HepG2 (cell line): ENCODE measurements at regions not wholly inside any gene's neighbourhood (a gene's known extent, or its start where the extent isn't known, plus 50 kb on each side); places are given as distances from the start of the nearest gene placed in this dataset.

Experiments used
- ATAC-seq: fragments of 200-7000 bp; cut with Tn5 transposase; 3 replicates; pipeline ENCODE4 v1.9.1; 2020; ENCODE audit warnings: mild to moderate bottlenecking, moderate library complexity
- BruUV-seq: library from RNA; stranded (reverse); fragments of 400-500 nt; replicated peaks from 2 replicates; lab custom pipeline; 2021; lab: Mats Ljungman, UMichigan
- CTCF ChIA-PET: fragments of 300-600 bp; formaldehyde crosslinking; extraction: SDS; loops from one replicate; lab custom pipeline; 2021; ENCODE audit warnings: low total read pairs, inconsistent platforms, low intra/inter-chr PET ratio; lab: Yijun Ruan, JAX
- POLR2A ChIA-PET: fragments of 350-600 bp; sonication (Branson Sonifier 250); formaldehyde crosslinking; loops from one replicate; lab custom pipeline; 2020; ENCODE audit warnings: antibody characterized with exemption, inconsistent platforms; lab: Yijun Ruan, JAX
- DNase-seq: peaks from one replicate; pipeline ENCODE4 v3.0.0-alpha.2; 2015; ENCODE audit warnings: low spot score
- FAIRE-seq: peaks from 3 replicates; lab custom pipeline; 2011; peaks lifted over from hg19 to GRCh38; lab: Jason Lieb, UNC
- H2AFZ ChIP-seq: one replicate; pipeline ENCODE4 v1.6.1; 2011; ENCODE audit warnings: low read length, inconsistent platforms
- H3K27ac ChIP-seq: fragments of 300-600 bp; 3 replicates; pipeline ENCODE4 v1.8.0; 2011; ENCODE audit warnings: mixed run types, mild to moderate bottlenecking, mixed read lengths, low read length, inconsistent platforms; ENCODE audit not compliant: insufficient read depth; ENCODE audit errors: extremely low read length
- H3K27me3 ChIP-seq, 2 experiments: fragments of 200-600 bp in 1 of 2; 2 replicates in 1 of 2; 3 replicates in 1 of 2; pipeline versions ENCODE4 v1.6.0 to v1.8.0; 2011; ENCODE audit warnings: low read length in 2 of 2, mild to moderate bottlenecking in 2 of 2, moderate library complexity in 2 of 2, inconsistent platforms in 1 of 2; ENCODE audit not compliant: insufficient read depth in 2 of 2, control insufficient read depth in 1 of 2
- H3K36me3 ChIP-seq, 2 experiments: fragments of 200-600 bp in 1 of 2; replicated peaks in 1 of 2; 2 replicates in 1 of 2; 3 replicates in 1 of 2; pipeline versions ENCODE4 v1.5.1 to v1.8.0; 2011; ENCODE audit warnings: low read length in 2 of 2, inconsistent platforms in 1 of 2; ENCODE audit not compliant: insufficient read depth in 2 of 2, control insufficient read depth in 1 of 2
- H3K4me1 ChIP-seq: 2 replicates; pipeline ENCODE4 v1.5.1; 2012; ENCODE audit warnings: low read length, inconsistent platforms; ENCODE audit not compliant: insufficient read depth
- H3K4me2 ChIP-seq: 2 replicates; pipeline ENCODE4 v1.6.0; 2011; ENCODE audit warnings: low read depth, low read length, inconsistent platforms
- H3K4me3 ChIP-seq, 3 experiments: fragments of 200-600 bp in 1 of 3; sonication (generic), shearing (Covaris generic) in 1 of 3; replicated peaks in 1 of 3; 2 replicates each; pipeline ENCODE4 v1.5.1; 2011 to 2016; ENCODE audit warnings: low read length in 3 of 3, inconsistent platforms in 2 of 3, low read depth in 2 of 3, mild to moderate bottlenecking in 2 of 3, control low read depth in 1 of 3, mixed read lengths in 1 of 3; ENCODE audit not compliant: insufficient read depth in 1 of 3
- H3K79me2 ChIP-seq: one replicate; pipeline ENCODE4 v1.6.1; 2011; ENCODE audit warnings: low read length, inconsistent platforms; ENCODE audit not compliant: insufficient read depth
- H3K9ac ChIP-seq: 2 replicates; pipeline ENCODE4 v1.6.0; 2011; ENCODE audit warnings: mild to moderate bottlenecking, low read depth, low read length, inconsistent platforms; ENCODE audit not compliant: insufficient read depth
- H3K9me3 ChIP-seq: 2 replicates; pipeline ENCODE4 v1.5.1; 2012; ENCODE audit warnings: mild to moderate bottlenecking, low read length
- H4K20me1 ChIP-seq: 2 replicates; pipeline ENCODE4 v1.6.0; 2011; ENCODE audit warnings: inconsistent platforms, mild to moderate bottlenecking, low read length, moderate library complexity; ENCODE audit not compliant: insufficient read depth
- CERS6 ChIP-seq: sonication (generic); formaldehyde crosslinking; IDR thresholded peaks from 2 replicates; pipeline ENCODE4 v1.5.0; 2020; ENCODE audit warnings: missing genetic modification reagents
- ETV5 ChIP-seq: IDR thresholded peaks from 2 replicates; pipeline ENCODE4 v1.6.1; 2018; ENCODE audit warnings: missing biosample characterization, missing genetic modification reagents, inconsistent platforms, borderline replicate concordance
- MBD4 ChIP-seq: IDR thresholded peaks from 2 replicates; pipeline ENCODE4 v1.6.1; 2012; ENCODE audit warnings: low read length, inconsistent platforms, borderline replicate concordance
- MED1 ChIP-seq: sonication (generic); formaldehyde crosslinking; IDR thresholded peaks from 2 replicates; pipeline ENCODE4 v1.4.0; 2020; ENCODE audit warnings: missing genetic modification reagents
- POLR2G ChIP-seq: fragments of 200-400 bp; formaldehyde crosslinking; IDR thresholded peaks from 2 replicates; pipeline ENCODE4 v1.6.1; 2018; ENCODE audit warnings: mild to moderate bottlenecking, low read depth, low read length, moderate library complexity
- RBFOX2 ChIP-seq: fragments of 200-400 bp; formaldehyde crosslinking; IDR thresholded peaks from 2 replicates; pipeline ENCODE4 v1.6.1; 2017; ENCODE audit warnings: low read depth, mild to moderate bottlenecking, low read length
- RFX1 ChIP-seq: fragments of 450-650 bp; IDR thresholded peaks from 2 replicates; pipeline ENCODE4 v1.6.1; 2017
- RFX3 ChIP-seq: IDR thresholded peaks from 2 replicates; pipeline ENCODE4 v1.6.1; 2016; ENCODE audit warnings: missing biosample characterization, missing genetic modification reagents
- RNF2 ChIP-seq: fragments of 450-650 bp; conservative IDR thresholded peaks from 2 replicates; pipeline ENCODE4 v1.6.1; 2016; ENCODE audit warnings: low read depth
- SP1 ChIP-seq, 2 experiments: fragments of 450-650 bp in 1 of 2; sonication (generic) in 1 of 2; formaldehyde crosslinking in 1 of 2; IDR thresholded peaks; 2 replicates each; pipeline versions ENCODE4 v1.4.0 to v1.6.1; 2016 to 2020; ENCODE audit warnings: missing genetic modification reagents in 1 of 2
- SRF ChIP-seq: IDR thresholded peaks from 2 replicates; pipeline ENCODE4 v1.6.1; 2011; ENCODE audit warnings: mild to moderate bottlenecking, low read depth, low read length, moderate library complexity
- ZBTB46 ChIP-seq: sonication (generic); formaldehyde crosslinking; IDR thresholded peaks from 2 replicates; pipeline ENCODE4 v1.4.0; 2020; ENCODE audit warnings: mild to moderate bottlenecking, missing genetic modification reagents, borderline replicate concordance
- ZNF101 ChIP-seq: sonication (generic); formaldehyde crosslinking; IDR thresholded peaks from 2 replicates; pipeline ENCODE4 v1.4.0; 2020; ENCODE audit warnings: mild to moderate bottlenecking, low read depth, missing genetic modification reagents, borderline replicate concordance
- ZNF256 ChIP-seq: sonication (generic); formaldehyde crosslinking; conservative IDR thresholded peaks from 2 replicates; pipeline ENCODE4 v1.4.0; 2020; ENCODE audit warnings: missing genetic modification reagents
- ZNF383 ChIP-seq: sonication (generic); formaldehyde crosslinking; IDR thresholded peaks from 2 replicates; pipeline ENCODE4 v1.4.0; 2020; ENCODE audit warnings: missing genetic modification reagents, mild to moderate bottlenecking, borderline replicate concordance
- ZNF605 ChIP-seq: sonication (generic); formaldehyde crosslinking; IDR thresholded peaks from 2 replicates; pipeline ENCODE4 v1.8.0; 2022; ENCODE audit warnings: mild to moderate bottlenecking, missing genetic modification reagents
- ZNF607 ChIP-seq: sonication (generic); formaldehyde crosslinking; IDR thresholded peaks from 2 replicates; pipeline ENCODE4 v1.5.1; 2020; ENCODE audit warnings: missing genetic modification reagents, mild to moderate bottlenecking, borderline replicate concordance
- WGBS: methylation state at CpG from one replicate; pipeline ENCODE4 v1.1.6; 2017; ENCODE audit warnings: low lambda C conversion rate; 5-methylcytosine and 5-hydroxymethylcytosine counted together
- in situ Hi-C: cut with HindIII; loops from 2 replicates; pipeline ENCODE4 v1.10.0; 2017; ENCODE audit warnings: low pct_unique_long_range_greater_than_20kb; ENCODE audit not compliant: extremely low pct_ligation_motif_present
- intact Hi-C: fragments of 100-400 bp; cut with micrococcal nuclease; formaldehyde crosslinking; loops from one replicate; pipeline ENCODE4 v1.10.0; 2022; ENCODE audit not compliant: unreplicated experiment

GRCh38 chr13:60733933-60734332 lies 336.9 kb downstream of the TDRD3 start:
- Histone ChIP-seq H3K36me3 (no peaks in the 10 kb centered on the region), H4K20me1 (no peaks in the 10 kb centered on the region), H2AFZ (no peak overlapping the region), H3K27ac (no peak overlapping the region), H3K9me3 (no peaks in the 10 kb centered on the region), H3K9ac (no peak overlapping the region), H3K4me2 (no peak overlapping the region), H3K4me1 (no peaks in the 10 kb centered on the region), H3K79me2 (no peaks in the 10 kb centered on the region), H3K27me3 (no peaks in the 10 kb centered on the region), H3K4me3 (no peak overlapping the region)
- ATAC-seq (no peak), FAIRE-seq (no peak), DNase-seq (no peak)
- ChIA-PET CTCF (no interaction called here), POLR2A (no interaction called here)
- TF ChIP-seq MBD4 (no peak), SP1 (IDR thresholded peaks at IDR 0.05) (no peak), SP1 (CRISPR knock-in tag; IDR thresholded peaks at IDR 0.05) (no peak), ZNF383 (CRISPR knock-in tag) (no peak), CERS6 (CRISPR knock-in tag) (no peak)
- in situ Hi-C loops, result no loop called here
- intact Hi-C loops, result no loop called here
- BruUV-seq, result no TSS peak

GRCh38 chr13:60727140-60727539 lies 330.1 kb downstream of the TDRD3 start:
- Histone ChIP-seq H3K9me3 (no peaks in the 10 kb centered on the region), H3K4me2 (no peak overlapping the region), H3K9ac (no peak overlapping the region), H4K20me1 (no peaks in the 10 kb centered on the region), H3K4me3 (no peak overlapping the region), H3K4me1 (no peaks in the 10 kb centered on the region), H3K27me3 (no peaks in the 10 kb centered on the region), H3K36me3 (no peaks in the 10 kb centered on the region), H3K27ac (no peak overlapping the region), H2AFZ (no peak overlapping the region), H3K79me2 (no peaks in the 10 kb centered on the region)
- FAIRE-seq, result no peak
- POLR2A ChIA-PET, result no interaction called here
- WGBS, result 28% methylated on average over 2 of the region's 2 CpGs
- intact Hi-C loops, result no loop called here
- CTCF ChIA-PET, result no interaction called here
- in situ Hi-C loops, result no loop called here
- BruUV-seq, result no TSS peak
- DNase-seq, result no peak
- no peak for ATAC-seq
- TF ChIP-seq SRF (no peak), ZNF256 (CRISPR knock-in tag) (no peak), RFX3 (CRISPR knock-in tag) (no peak), RNF2 (no peak), ZBTB46 (CRISPR knock-in tag) (no peak), MED1 (CRISPR knock-in tag) (no peak), ETV5 (CRISPR knock-in tag) (no peak), RFX1 (no peak), POLR2G (no peak), ZNF605 (CRISPR knock-in tag) (no peak), ZNF101 (no peak), RBFOX2 (no peak), ZNF607 (no peak)
